Activated CD8-positive, alpha-beta T cell treated with anti-CD3 and anti-CD28 coated beads for 36 hours (primary cell): ENCODE measurements at regions not wholly inside any gene's neighbourhood (a gene's known extent, or its start where the extent isn't known, plus 50 kb on each side); places are given as distances from the start of the nearest gene placed in this dataset.

ENCODE experiments used
- ATAC-seq: fragments of 200-7000 bp; cut with Tn5 transposase; one replicate; pipeline ENCODE4 v1.10.0; 2021; ENCODE audit warnings: mild to moderate bottlenecking, moderate library complexity
- CTCF ChIA-PET: fragments of 350-600 bp; sonication (Branson Sonifier 250); formaldehyde crosslinking; loops from one replicate; lab custom pipeline; 2021; ENCODE audit warnings: antibody characterized with exemption; lab: Charles Lee
- POLR2A ChIA-PET: fragments of 350-600 bp; sonication (Branson Sonifier 250); formaldehyde crosslinking; loops from one replicate; lab custom pipeline; 2021; ENCODE audit warnings: antibody characterized with exemption; lab: Charles Lee
- DNase-seq: peaks from one replicate; pipeline ENCODE4 v3.0.0-alpha.2; 2020
- H3K27ac Mint-ChIP-seq: one replicate; pipeline ENCODE4 v1.8.0; 2021; ENCODE audit warnings: mild to moderate bottlenecking, mixed read lengths
- H3K27me3 Mint-ChIP-seq: one replicate; pipeline ENCODE4 v1.8.0; 2021; ENCODE audit warnings: mixed read lengths
- H3K36me3 Mint-ChIP-seq: one replicate; pipeline ENCODE4 v1.8.0; 2021; ENCODE audit warnings: low read depth, mixed read lengths
- H3K4me1 Mint-ChIP-seq: one replicate; pipeline ENCODE4 v1.8.0; 2021; ENCODE audit warnings: low read depth, mixed read lengths
- H3K4me3 Mint-ChIP-seq: one replicate; pipeline ENCODE4 v1.8.0; 2021; ENCODE audit warnings: mild to moderate bottlenecking, moderate library complexity, mixed read lengths
- H3K9me3 Mint-ChIP-seq: one replicate; pipeline ENCODE4 v1.8.0; 2021; ENCODE audit warnings: mixed read lengths
- CTCF ChIP-seq: fragments of 200-600 bp; IDR thresholded peaks from one replicate; pipeline ENCODE4 v1.8.0; 2022; ENCODE audit warnings: antibody characterized with exemption, mild to moderate bottlenecking
- intact Hi-C: fragments of 100-400 bp; cut with micrococcal nuclease; formaldehyde crosslinking; loops from one replicate; pipeline ENCODE4 v1.10.0; 2022

- Mint-ChIP-seq H3K36me3 (no peaks in the 10 kb centered on the region), H3K4me3 (no peak overlapping the region), H3K4me1 (no peaks in the 10 kb centered on the region), H3K27ac (no peak overlapping the region), H3K9me3 (no peaks in the 10 kb centered on the region), H3K27me3 (peaks cover 2% of the 10 kb centered on the region)
- intact Hi-C loops: no loop called here
- no peak for TF ChIP-seq CTCF
- POLR2A ChIA-PET: no interaction called here
- DNase-seq: no peak
- CTCF ChIA-PET: no interaction called here
- ATAC-seq: no peak
Observed at GRCh38 chr3:150255413-150255812, 152.7 kb upstream of the TSC22D2 start.

- Mint-ChIP-seq H3K27me3 (peaks cover 4% of the 10 kb centered on the region), H3K36me3 (no peaks in the 10 kb centered on the region), H3K9me3 (no peaks in the 10 kb centered on the region), H3K4me3 (no peak overlapping the region), H3K27ac (no peak overlapping the region), H3K4me1 (no peaks in the 10 kb centered on the region)
- intact Hi-C loops: no loop called here
- DNase-seq (no peak), ATAC-seq (no peak)
- POLR2A ChIA-PET: no interaction called here
- CTCF ChIA-PET: interaction anchor here (1.1 kb wide), 1 partner anchor 15 kb away, joined by 4 read pairs; no protein-coding TSS in a partner anchor
- no peak for TF ChIP-seq CTCF
Observed at GRCh38 chr3:150254309-150254708, 153.8 kb upstream of the TSC22D2 start.

- DNase-seq: no peak
- Mint-ChIP-seq H3K4me1 (no peaks in the 10 kb centered on the region), H3K9me3 (no peaks in the 10 kb centered on the region), H3K27me3 (peaks cover 4% of the 10 kb centered on the region), H3K4me3 (no peak overlapping the region), H3K27ac (no peak overlapping the region), H3K36me3 (no peaks in the 10 kb centered on the region)
- POLR2A ChIA-PET: interaction anchor here (0.6 kb wide), 1 partner anchor 424 kb away, joined by 3 read pairs; no protein-coding TSS in a partner anchor
- CTCF ChIA-PET: interaction anchor here (1.1 kb wide), 1 partner anchor 14 kb away, joined by 4 read pairs; no protein-coding TSS in a partner anchor
- TF ChIP-seq CTCF: no peak
- intact Hi-C loops: no loop called here
- no peak for ATAC-seq
Observed at GRCh38 chr3:150253622-150254021, 154.5 kb upstream of the TSC22D2 start.

GRCh38 chr3:150252462-150252861 lies 155.6 kb upstream of the TSC22D2 start:
- Mint-ChIP-seq H3K36me3 (no peaks in the 10 kb centered on the region), H3K4me1 (no peaks in the 10 kb centered on the region), H3K27ac (no peak overlapping the region), H3K27me3 (peaks cover 4% of the 10 kb centered on the region), H3K4me3 (no peak overlapping the region), H3K9me3 (no peaks in the 10 kb centered on the region)
- no peak for ATAC-seq
- intact Hi-C loops: no loop called here
- TF ChIP-seq CTCF: no peak
- POLR2A ChIA-PET: interaction anchor here (0.8 kb wide), 1 partner anchor 360 kb away, joined by 3 read pairs; no protein-coding TSS in a partner anchor
- DNase-seq: no peak
- CTCF ChIA-PET: interaction anchor here (1.8 kb wide), 1 partner anchor 32 kb away, joined by 5 read pairs; no protein-coding TSS in a partner anchor

- DNase-seq: no peak
- Mint-ChIP-seq H3K27me3 (peaks cover 8% of the 10 kb centered on the region), H3K4me1 (no peaks in the 10 kb centered on the region), H3K4me3 (no peak overlapping the region), H3K9me3 (no peaks in the 10 kb centered on the region), H3K27ac (no peak overlapping the region), H3K36me3 (no peaks in the 10 kb centered on the region)
- intact Hi-C loops: no loop called here
- CTCF ChIA-PET: interaction anchor here (1.5 to 1.8 kb wide), 2 partner anchors 31 to 243 kb away, joined by 5 to 6 read pairs; no protein-coding TSS in a partner anchor
- POLR2A ChIA-PET: no interaction called here
- ATAC-seq: no peak
- no peak for TF ChIP-seq CTCF
Observed at GRCh38 chr3:150251187-150252062, 156.7 kb upstream of the TSC22D2 start.
